CD4-positive, alpha-beta T cell treated with Interleukin-4 for 4 hours (primary cell): ENCODE measurements at regions not wholly inside any gene's neighbourhood (a gene's known extent, or its start where the extent isn't known, plus 50 kb on each side); places are given as distances from the start of the nearest gene placed in this dataset.

Experiments
- DNase-seq: peaks from one replicate; pipeline ENCODE4 v3.0.0-alpha.2; 2020

DNA sequence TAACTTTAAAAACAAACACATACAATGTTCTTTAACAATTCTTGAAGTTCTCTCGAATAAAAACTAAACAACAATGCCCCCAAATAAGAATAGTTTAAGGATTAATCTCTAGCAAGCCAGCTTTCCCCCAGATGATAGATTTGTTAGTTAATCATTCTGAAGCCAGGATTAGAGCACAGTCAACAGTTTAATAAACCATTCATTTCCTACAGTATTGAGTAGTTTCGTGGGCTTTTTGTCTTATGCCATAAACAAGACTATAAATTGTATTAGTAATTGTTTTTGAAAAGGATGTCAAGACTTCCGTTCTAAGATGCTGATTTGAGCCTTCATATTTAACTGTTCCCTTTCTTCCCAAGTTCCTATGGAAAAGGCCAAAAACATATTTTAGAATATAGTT, 136.6 kb downstream of the PIK3R1 start:
- no peak for DNase-seq

DNA sequence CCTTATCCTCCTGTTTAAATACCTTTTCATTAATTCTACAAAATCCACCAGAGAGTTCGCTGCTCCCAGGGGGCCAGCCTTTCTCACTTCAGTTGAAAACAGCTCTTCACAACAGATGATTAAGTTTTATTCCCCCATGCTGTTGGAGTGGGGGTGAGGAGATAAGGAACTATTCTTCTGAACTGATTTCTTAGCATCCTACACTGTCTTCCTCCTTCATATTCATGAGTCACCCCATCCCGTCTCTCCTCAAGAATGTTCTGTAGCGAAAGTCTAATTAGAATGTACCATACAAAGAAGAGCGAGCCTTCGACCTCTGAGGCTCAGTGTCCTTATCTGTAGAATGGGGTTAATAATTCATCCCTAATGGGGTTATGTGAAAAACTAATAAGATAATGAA, 138.0 kb downstream of the PIK3R1 start:
- DNase-seq, result no peak

DNA sequence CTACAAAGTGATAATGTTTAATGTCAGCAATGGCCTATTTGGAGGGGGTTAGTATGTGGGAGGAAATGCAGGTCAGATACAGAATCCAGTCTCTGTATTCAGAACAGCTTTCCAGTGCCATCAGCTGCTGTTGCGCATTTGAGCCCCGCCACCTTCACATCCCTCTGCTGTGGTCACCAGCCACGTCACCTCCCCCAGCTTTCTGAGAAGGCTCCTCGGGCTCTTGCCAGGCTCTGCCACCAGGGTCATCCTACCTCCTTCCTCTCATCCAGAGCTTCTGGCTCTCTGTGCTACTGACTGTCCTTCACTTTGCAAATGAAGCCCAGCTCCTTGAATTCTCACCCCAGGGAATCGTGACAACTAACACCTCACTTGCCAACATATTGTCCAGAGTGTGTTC, 138.8 kb downstream of the PIK3R1 start:
- no peak for DNase-seq

DNA sequence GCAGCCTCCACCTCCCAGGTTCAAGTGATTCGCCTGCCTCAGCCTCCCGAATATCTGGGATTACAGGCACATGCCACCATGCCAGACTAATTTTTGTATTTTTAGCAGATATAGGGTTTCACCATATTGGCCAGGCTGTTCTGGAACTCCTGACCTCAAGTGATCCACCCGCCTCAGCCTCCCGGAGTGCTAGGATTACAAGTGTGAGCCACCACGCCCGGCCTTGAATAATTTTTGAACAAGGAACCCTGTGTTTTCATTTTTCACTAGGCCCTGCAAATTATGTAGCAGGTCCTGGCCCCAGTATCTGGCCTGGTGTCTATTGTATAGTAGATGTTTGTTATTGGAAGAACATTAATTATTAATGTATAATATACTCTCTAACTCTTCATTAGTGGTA, 140.7 kb downstream of the PIK3R1 start:
- DNase-seq, result no peak

DNA sequence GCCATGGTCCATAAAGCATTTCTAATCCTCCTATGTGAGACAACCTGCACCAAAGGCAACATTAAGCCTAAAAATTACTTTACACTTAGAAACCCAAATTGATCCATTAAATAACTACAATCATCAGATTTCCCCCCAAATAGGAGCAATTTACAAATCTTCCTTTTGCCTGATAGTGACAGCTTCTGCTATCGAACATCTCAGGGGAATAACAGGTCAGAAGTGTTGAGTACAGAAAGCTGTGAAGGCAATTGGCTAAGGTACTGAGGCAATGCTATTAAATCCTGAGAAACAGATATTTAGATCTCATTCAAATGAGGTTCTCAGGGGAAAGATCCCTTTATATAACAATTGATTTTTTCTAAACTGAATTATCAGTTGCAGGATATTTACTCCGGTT, 141.1 kb downstream of the PIK3R1 start:
- no peak for DNase-seq

DNA sequence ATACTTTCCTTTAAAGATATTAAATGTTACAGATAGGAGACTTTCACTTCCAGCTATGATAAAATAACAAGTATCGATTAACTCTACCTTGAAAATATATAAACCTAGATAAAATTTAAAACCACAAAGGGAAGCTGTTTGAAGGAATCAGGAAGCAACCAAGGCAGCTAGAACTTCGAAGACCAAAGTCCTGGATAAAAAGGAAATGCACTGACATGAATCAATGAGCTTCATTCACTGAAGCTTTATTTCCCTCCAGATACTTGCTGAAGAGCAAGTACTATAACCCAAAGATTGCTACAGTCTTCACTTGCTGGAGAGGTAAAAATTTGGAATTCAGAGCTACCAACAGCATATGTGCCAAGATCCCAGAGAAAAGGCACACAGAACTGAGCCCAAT, 144.1 kb downstream of the PIK3R1 start:
- DNase-seq, result no peak

DNA sequence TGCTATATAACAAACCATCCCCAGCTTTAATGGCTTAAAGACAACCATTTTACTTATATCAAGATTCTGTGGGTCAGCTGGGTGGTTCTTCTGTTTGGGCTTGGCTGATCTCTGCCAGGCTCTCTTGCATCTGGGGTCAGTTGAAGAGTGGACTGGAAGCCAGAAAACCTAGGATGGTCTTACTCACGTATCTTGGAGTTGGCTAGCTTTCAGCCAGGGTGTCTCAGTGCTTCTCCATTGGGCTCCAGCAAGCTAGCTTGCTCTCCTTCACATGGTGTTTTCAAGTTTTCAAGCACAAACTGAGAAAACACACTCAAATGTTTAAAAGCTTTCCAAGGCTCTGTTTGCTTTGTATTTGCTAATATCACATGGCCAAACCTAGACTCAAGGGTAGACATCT, 146.8 kb downstream of the PIK3R1 start:
- DNase-seq, result no peak

DNA sequence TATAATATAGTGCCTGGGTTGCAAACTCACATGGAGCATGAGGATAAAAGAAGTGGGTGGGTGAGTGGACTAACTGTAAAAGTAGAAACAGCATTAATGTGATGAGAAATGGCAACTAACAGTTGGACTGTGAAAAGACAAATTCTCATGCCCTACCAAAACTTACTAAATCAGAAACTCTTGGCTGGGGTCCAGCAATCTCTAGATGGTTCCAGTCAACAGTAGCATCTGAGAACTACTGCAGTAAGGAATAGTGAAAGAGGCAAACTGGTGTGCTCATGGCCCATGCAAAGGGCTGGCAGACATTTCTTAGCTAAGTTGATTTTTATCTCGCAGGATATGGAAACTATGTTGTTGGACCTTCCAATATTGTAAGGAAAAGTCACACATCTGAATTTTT, 150.3 kb downstream of the PIK3R1 start:
- DNase-seq, result no peak

DNA sequence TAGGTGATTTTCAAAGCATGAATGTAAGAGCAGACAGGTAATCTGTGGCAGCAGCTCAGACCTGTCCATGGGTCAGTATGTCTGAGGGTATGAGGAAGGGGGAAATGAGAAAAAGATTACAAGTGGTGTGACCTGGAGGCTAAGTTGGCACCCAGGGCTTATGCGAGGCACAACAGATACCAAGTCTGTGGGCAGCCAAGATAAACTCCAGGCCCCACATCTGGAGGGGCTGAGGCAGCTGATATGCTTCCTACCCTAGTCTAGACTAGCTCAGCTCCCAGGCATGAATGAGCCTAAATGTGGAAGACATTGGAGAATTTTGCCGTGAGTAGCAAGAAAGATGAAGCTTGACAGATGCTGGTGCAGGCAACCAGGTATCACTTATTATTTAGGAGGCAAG, 151.7 kb downstream of the PIK3R1 start:
- no peak for DNase-seq

DNA sequence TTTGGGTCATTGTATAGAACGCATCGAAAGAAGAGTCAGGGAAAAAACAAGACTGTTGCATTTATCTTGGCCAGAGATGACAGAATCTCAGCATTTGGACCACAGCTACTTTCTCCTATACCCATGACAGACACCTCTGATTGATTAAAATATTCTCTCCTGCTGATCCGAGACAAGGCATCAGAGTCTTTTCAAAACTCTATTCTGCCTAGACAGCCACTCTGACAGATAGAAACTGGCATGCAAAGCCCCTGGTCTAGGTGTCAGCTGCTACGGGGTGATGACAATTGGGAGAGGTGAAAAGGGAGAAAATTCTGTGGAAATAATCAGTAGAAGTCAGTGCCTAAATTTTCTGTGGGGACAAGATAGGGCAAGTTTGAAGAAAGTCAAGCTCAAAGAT, 152.2 kb downstream of the PIK3R1 start:
- DNase-seq, result no peak

DNA sequence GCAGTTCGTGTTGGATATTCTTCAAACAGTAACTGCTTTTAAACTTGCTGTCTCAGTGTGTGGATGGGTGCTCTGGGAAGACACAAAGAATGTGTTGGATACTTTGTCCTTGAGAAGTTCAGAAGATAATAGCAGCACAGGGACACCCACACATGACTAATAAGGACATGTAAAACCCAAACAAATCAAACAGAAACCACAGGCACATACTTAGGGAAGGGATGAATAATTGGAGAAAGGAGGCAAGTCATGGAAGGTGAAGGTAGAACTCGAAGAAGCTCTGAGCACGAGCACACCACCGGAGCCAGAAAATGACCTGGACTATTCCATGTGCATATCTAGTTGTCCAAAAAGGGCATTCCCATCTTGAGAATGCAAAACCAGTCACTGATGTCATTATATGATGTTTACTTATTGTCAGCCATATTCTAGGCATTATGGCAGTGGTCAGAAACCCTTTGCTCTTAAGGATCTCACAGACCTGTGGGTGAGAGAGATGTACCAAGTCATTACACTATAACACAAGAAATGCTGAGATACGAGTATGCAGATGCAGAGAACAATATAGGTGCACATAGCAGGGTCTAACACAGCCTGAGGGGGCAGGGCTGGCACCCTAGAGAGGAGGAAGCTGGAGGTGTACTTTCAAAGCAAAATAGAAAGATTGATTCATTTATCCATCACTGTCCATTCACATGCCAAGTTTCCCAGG, 152.9 kb downstream of the PIK3R1 start:
- DNase-seq, result no peak

DNA sequence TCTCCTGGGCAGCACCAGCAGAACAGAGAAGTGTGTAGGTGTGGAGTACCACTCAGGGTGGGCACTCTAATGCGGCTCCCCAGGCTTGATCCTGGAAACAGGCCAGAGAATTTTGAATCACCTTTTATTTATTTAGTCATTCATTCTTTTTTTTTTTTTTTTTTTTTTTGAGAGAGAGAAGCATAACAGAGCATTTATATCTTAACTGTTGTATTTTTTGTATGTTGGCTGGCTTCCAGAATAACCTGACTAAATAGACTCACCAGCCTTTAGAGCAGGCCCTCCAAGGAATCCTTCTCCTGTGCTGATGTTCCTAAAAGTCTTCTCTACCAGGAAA, 153.4 kb downstream of the PIK3R1 start:
- DNase-seq, result peak; percentile 23

DNA sequence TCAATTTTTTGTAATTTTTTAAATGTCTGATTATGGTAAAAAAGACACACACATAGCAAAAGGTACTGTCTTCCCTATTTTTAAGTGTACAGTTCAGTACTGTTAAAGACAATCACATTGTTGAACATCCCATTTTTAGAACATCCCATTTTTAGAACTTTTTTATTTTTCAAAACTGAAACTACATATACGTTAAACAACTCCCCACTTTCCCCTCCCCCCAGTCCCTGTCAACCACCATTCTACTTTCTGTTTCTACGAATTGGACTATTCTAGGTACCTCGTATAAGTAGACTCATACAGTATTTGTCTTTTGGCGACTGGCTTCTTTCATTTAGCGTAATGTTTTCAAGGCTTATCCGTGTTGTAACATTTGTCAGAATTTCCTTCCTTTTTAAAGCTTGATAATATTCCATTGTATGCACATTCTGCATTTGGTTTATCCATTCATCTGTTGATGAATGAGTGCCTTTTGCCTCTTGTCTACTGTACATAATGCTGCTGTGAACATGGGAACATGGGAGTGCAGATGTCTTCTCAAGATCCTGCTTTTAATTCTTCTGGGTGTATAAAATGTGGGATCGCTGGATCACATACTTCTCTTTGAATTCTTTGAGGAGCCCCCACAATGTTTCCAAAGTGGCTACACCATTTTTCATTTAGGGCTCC, 154.0 kb downstream of the PIK3R1 start:
- peak; percentile 63 for DNase-seq

DNA sequence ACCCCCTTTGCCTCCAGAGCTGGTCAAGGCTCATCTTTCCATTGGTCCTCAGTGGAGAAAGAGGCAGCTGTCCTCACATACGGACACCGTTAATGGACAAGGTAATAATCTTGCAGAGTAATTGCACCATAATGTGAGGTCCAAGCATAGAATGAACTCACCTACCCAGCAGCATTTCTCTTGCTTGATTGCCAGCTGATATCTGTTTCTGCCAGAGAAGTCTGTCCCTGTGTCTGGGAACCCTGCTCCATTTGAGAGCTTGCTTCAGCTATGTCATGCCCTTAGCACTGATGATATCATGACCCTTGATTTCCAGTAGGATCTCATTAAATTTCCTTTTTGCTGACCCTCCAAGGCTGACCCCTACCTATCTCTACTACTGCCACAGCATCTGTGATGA, 154.6 kb downstream of the PIK3R1 start:
- no peak for DNase-seq

DNA sequence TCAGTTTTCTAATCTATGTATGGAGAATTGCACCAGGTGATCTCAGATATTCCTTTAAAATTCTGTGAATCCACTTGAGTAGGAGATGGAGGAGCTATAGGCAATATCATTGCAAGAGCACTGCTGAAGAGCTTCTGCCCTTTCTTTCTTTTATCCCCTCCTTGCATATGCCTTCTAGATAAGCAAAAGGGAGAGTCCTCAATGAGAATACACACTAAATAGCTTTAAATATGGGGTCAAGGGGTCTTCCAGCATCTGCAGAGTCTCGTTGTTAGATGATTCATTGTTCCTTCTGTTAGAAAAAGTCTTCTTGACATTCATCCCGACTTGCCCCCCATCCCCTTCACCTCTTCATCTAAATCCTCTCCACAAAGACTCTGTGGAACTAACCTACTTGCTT, 156.1 kb downstream of the PIK3R1 start:
- no peak for DNase-seq

DNA sequence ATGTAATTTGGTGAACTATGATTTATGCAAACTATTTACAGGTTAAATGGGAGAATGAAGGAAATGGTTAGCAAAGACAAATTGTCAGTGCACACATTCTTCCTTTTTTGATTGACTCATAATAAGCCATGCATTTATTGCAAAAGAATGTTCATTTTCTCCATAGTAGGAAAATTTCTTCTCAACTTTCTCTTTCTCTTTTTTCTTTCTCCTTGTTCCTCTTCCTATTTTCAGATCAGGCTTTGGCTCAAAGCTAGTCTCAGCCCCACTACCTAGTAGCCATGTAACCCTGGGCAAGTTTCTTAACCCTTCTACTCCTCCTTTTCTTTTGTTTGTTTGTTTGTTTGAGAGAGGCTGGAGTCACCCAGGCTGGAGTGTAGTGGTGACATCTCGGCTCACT, 156.6 kb downstream of the PIK3R1 start:
- DNase-seq, result no peak

DNA sequence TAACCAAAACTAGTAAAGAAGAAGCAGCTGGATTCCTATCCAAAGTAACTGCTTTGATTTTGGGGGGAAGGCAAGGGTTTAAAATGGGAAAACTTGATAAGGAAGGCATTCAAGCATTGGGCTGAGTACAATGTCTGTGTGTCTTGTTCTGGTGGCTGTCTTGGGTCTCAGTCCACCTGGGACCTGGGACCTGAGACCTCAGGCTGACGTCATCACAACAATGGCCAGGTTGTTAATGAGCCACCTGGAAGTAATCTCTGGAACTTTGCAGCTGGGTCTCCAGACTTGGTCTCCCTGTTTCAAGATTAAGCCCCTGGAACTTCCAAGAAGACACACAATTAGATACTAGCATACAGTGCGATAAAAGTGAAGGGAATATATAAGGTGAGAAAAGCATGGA, 157.5 kb downstream of the PIK3R1 start:
- no peak for DNase-seq

DNA sequence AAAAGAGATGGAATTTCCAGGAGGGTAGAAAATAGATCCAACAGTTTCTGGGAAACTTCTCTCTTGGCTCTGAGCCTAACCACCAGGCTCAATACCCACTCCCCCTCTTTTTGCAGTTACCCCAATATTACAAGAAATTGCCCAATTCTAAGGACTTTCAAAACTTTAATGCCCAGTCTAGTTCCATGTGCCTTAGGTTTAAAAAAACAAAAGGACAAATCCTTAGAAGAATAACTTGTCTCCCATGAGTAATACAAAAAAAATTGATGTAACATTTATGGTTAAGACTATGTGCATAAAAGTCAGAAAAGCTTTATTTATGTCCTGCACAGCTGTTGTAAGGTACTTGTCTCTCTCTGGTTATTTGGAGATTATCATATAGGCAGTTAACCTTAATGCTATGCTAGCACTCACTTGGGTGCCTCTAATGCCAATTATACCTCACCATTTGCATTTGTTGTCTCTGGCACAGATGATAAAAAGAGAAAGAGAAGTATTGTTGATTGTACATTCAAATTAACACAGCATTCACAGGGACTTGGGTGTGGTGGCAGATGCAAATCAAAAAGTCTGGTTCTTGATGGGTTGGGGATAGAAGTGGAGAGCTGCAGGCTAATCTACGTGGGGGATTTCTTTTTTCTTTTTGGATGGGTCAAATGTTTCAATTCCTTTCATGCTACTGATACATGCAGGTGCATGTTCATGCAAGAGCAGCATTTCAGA, 159.4 kb downstream of the PIK3R1 start:
- DNase-seq, result no peak

DNA sequence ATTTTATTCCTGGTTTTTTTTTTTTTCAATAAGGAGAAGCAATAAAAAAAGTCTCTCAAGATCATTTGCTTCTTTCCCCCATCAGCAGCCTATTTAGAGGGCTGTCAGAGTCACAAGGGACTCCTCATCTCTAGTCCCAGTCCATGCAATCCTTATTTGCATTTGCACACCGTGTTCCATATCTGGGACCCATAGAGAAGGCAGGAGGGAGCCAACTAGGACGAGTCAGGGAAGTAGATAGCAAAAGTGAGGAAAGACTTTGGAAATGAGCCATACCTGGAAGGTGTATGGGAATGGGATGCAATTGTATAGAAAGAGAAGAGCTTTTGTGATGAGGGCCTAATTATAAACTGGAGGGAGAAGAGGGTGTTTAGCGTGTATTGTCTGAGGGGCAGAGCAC, 160.0 kb downstream of the PIK3R1 start:
- DNase-seq, result no peak

DNA sequence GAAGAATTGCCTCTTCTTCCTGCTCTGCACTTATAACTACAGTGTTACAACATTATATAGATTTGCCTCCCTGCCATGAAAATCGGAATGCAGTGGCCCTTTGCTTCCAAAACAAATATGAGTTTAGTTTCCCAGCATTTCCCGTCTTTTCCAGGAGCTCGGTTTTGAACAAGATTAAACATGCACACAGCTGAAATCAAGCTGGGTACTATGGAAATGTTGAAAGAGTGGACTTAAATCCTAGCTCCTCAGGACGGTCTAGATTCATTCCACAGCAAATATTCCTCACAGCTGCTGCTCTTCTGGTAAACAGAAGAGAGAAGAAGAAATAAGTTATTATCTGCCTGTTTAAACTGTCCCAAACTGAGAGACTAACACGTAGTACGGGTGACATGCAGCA, 161.4 kb downstream of the PIK3R1 start:
- DNase-seq, result no peak

DNA sequence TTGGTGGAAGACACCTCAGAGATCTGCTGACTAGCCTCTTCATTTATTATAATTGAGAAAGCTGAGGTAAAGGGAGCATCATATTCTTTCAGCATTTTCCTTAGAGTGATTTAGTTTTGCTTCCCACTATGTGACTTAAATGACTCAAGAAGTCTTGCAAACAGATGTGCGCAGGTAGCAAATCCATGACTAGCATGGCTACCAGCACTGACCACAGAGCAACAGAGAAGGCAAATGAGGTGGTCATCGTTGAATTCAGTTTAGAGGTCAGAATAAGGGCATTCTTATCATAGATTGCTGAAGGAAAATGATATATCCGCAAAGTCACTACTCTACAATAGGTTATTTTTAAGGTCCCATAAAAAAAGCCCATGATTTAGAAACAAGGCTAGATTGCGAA, 162.2 kb downstream of the PIK3R1 start:
- no peak for DNase-seq

DNA sequence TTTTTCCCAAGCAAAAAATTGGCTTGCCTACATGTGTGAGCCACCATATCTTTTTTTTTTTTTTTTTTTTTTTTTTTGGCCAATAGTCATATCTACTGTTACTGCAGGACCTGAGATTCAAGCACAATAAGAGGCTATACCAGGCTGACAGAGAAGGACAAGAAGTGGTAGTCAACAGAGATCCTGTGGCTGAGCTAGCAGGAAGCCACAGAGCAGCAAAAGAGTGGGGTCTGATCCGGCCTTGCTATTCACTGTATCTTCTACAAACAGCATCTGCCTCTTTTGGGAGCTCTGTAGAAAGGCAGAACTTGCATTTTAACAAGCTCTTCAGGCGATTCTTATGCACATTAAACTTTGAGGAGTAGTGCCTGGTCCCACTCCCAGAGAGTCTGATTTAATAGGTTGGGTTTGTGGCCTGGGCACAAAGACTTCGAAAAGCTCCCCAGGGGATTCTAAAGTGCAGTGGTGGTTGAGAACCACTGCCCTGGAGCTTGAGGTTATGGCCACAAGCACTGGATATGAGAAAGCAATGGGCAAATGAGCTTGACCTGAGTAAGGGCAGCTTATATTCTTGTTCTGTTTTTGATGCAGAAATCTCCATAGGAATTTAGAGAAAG, 162.8 kb downstream of the PIK3R1 start:
- DNase-seq, result peak; percentile 26

DNA sequence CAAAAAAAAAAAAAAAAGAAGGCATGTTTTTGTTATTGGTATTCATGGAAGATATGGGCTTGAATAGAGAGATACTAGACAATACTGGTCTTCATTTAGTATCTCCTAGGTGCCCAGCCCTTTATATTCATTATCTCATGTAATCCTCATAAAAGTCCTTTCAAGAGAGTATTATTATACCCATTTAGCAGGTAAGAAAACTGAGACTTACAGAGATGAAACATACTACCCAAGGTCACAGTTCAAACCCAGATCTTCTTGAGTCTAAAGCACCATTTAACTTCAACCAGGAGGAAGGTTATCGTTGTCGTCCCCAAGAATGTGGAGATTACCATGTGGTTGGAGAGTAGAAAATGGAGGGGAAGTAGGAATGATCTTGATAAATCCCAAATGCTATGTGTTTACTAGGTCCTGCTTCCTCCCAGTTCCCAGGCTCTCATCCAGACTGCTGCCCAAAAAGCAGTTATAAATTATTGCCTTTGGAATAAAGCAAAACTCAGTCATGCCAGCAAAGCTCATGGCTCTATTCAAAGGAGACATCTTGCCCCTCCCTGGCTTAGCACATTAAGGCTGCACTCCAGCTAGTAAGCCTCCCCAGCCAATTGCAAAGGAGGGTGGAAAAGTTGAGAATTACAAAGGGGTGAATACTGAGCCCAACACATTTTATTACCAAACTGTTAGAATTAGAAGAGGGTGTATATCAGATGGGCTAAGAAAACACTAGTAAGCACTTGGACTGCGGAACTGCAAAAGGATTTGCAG, 163.9 kb downstream of the PIK3R1 start:
- no peak for DNase-seq
